ENCODE measurements at regions not wholly inside any gene's neighbourhood (a gene's known extent, or its start where the extent isn't known, plus 50 kb on each side); places are given as distances from the start of the nearest gene placed in this dataset.

- Histone ChIP-seq H3K4me3 (replicated peaks; ENCODE audit: low read depth, low read length) (no peak overlapping the region), H3K36me3 (ENCODE audit: control insufficient read depth, insufficient read depth, low read length) (no peaks in the 10 kb centered on the region), H3K27me3 (replicated peaks; ENCODE audit: control insufficient read depth, insufficient read depth, low read length) (no peaks in the 10 kb centered on the region)
- DNase-seq (ENCODE audit: extremely low read depth, insufficient read length) = no peak
- no peak for TF ChIP-seq CTCF (IDR thresholded peaks at IDR 0.05; ENCODE audit: insufficient read depth, low read length, poor library complexity, severe bottlenecking)
These were observed 292.8 kb upstream of the ARSJ start for GRCh38 chr4:114272226-114272625.

GRCh38 chr4:114273238-114273637, 293.8 kb upstream of the ARSJ start:
- no peak for TF ChIP-seq CTCF (IDR thresholded peaks at IDR 0.05; ENCODE audit: insufficient read depth, low read length, poor library complexity, severe bottlenecking)
- DNase-seq (ENCODE audit: extremely low read depth, insufficient read length) = no peak
- Histone ChIP-seq H3K27me3 (replicated peaks; ENCODE audit: control insufficient read depth, insufficient read depth, low read length) (no peaks in the 10 kb centered on the region), H3K4me3 (replicated peaks; ENCODE audit: low read depth, low read length) (no peak overlapping the region), H3K36me3 (ENCODE audit: control insufficient read depth, insufficient read depth, low read length) (no peaks in the 10 kb centered on the region)

GRCh38 chr4:114277690-114278089, 298.2 kb upstream of the ARSJ start:
- no peaks in the 10 kb centered on the region for H3K27me3 ChIP-seq (replicated peaks; ENCODE audit: control insufficient read depth, insufficient read depth, low read length)
- H3K36me3 ChIP-seq (ENCODE audit: control insufficient read depth, insufficient read depth, low read length) = no peaks in the 10 kb centered on the region
- no peak for TF ChIP-seq CTCF (IDR thresholded peaks at IDR 0.05; ENCODE audit: insufficient read depth, low read length, poor library complexity, severe bottlenecking)
- no peak overlapping the region for H3K4me3 ChIP-seq (replicated peaks; ENCODE audit: low read depth, low read length)
- DNase-seq (ENCODE audit: extremely low read depth, insufficient read length) = no peak

GRCh38 chr4:114279066-114279465, 299.6 kb upstream of the ARSJ start:
- H3K36me3 ChIP-seq (ENCODE audit: control insufficient read depth, insufficient read depth, low read length) = no peaks in the 10 kb centered on the region
- H3K27me3 ChIP-seq (replicated peaks; ENCODE audit: control insufficient read depth, insufficient read depth, low read length) = no peaks in the 10 kb centered on the region
- TF ChIP-seq CTCF (IDR thresholded peaks at IDR 0.05; ENCODE audit: insufficient read depth, low read length, poor library complexity, severe bottlenecking) = no peak
- no peak for DNase-seq (ENCODE audit: extremely low read depth, insufficient read length)
- no peak overlapping the region for H3K4me3 ChIP-seq (replicated peaks; ENCODE audit: low read depth, low read length)

- Histone ChIP-seq H3K27me3 (replicated peaks; ENCODE audit: control insufficient read depth, insufficient read depth, low read length) (no peaks in the 10 kb centered on the region), H3K4me3 (replicated peaks; ENCODE audit: low read depth, low read length) (no peak overlapping the region), H3K36me3 (ENCODE audit: control insufficient read depth, insufficient read depth, low read length) (no peaks in the 10 kb centered on the region)
- no peak for TF ChIP-seq CTCF (IDR thresholded peaks at IDR 0.05; ENCODE audit: insufficient read depth, low read length, poor library complexity, severe bottlenecking)
- no peak for DNase-seq (ENCODE audit: extremely low read depth, insufficient read length)
These were observed 300.3 kb upstream of the ARSJ start for GRCh38 chr4:114279711-114280110.

GRCh38 chr4:114280645-114281044, 301.2 kb upstream of the ARSJ start:
- DNase-seq (ENCODE audit: extremely low read depth, insufficient read length) = no peak
- Histone ChIP-seq H3K36me3 (ENCODE audit: control insufficient read depth, insufficient read depth, low read length) (no peaks in the 10 kb centered on the region), H3K27me3 (replicated peaks; ENCODE audit: control insufficient read depth, insufficient read depth, low read length) (no peaks in the 10 kb centered on the region), H3K4me3 (replicated peaks; ENCODE audit: low read depth, low read length) (no peak overlapping the region)
- no peak for TF ChIP-seq CTCF (IDR thresholded peaks at IDR 0.05; ENCODE audit: insufficient read depth, low read length, poor library complexity, severe bottlenecking)
